ENCODE measurements at regions not wholly inside any gene's neighbourhood (a gene's known extent, or its start where the extent isn't known, plus 50 kb on each side); places are given as distances from the start of the nearest gene placed in this dataset.

GRCh38 chr10:107942826-107943225 is 778.3 kb upstream of the SORCS1 start:
- Histone ChIP-seq H3K9ac (ENCODE audit: insufficient read depth, low read length) (no peak overlapping the region), H3K4me1 (ENCODE audit: control insufficient read depth, extremely low read depth, insufficient read depth, low read length) (no peaks in the 10 kb centered on the region), H3K36me3 (ENCODE audit: control insufficient read depth, insufficient read depth, low read length) (no peaks in the 10 kb centered on the region), H3K9me3 (ENCODE audit: control insufficient read depth, insufficient read depth, low read depth, low read length) (no peaks in the 10 kb centered on the region), H2AFZ (ENCODE audit: low read length) (no peak overlapping the region), H3K27ac (ENCODE audit: insufficient read depth, low read length) (no peak overlapping the region), H3K27me3 (ENCODE audit: control insufficient read depth, insufficient read depth, low read length) (no peaks in the 10 kb centered on the region), H3K79me2 (ENCODE audit: control insufficient read depth, insufficient read depth, low read length) (no peaks in the 10 kb centered on the region), H3K4me2 (ENCODE audit: extremely low read depth, insufficient read depth, low read length) (no peak overlapping the region), H4K20me1 (ENCODE audit: control insufficient read depth, extremely low read depth, insufficient read depth, low read length) (no peaks in the 10 kb centered on the region), H3K4me3 (replicated peaks in 1 of 4; ENCODE audit: control extremely low read depth in 1 of 4, insufficient read depth in 1 of 4, low read depth in 3 of 4, low read length in 4 of 4) (no peak overlapping the region)
- TF ChIP-seq CTCF (conservative IDR thresholded peaks at IDR 0.05 in 1 of 2, IDR thresholded peaks at IDR 0.05 in 1 of 2; ENCODE audit: low read depth in 1 of 2, low read length in 2 of 2) (no peak), EZH2 (IDR thresholded peaks at IDR 0.05; ENCODE audit: low read length, missing control alignments) (no peak)
- no peak for DNase-seq (ENCODE audit: low read depth in 2 of 2)

- no peaks in the 10 kb centered on the region for H4K20me1 ChIP-seq (ENCODE audit: control insufficient read depth, extremely low read depth, insufficient read depth, low read length)
- H3K79me2 ChIP-seq (ENCODE audit: control insufficient read depth, insufficient read depth, low read length): no peaks in the 10 kb centered on the region
- TF ChIP-seq EZH2 (IDR thresholded peaks at IDR 0.05; ENCODE audit: low read length, missing control alignments) (no peak), CTCF (conservative IDR thresholded peaks at IDR 0.05 in 1 of 2, IDR thresholded peaks at IDR 0.05 in 1 of 2; ENCODE audit: low read depth in 1 of 2, low read length in 2 of 2) (no peak)
- H3K4me1 ChIP-seq (ENCODE audit: control insufficient read depth, extremely low read depth, insufficient read depth, low read length): no peaks in the 10 kb centered on the region
- H2AFZ ChIP-seq (ENCODE audit: low read length): no peak overlapping the region
- no peak overlapping the region for H3K4me2 ChIP-seq (ENCODE audit: extremely low read depth, insufficient read depth, low read length)
- H3K9me3 ChIP-seq (ENCODE audit: control insufficient read depth, insufficient read depth, low read depth, low read length): no peaks in the 10 kb centered on the region
- DNase-seq (ENCODE audit: low read depth in 2 of 2): no peak
- no peaks in the 10 kb centered on the region for H3K27me3 ChIP-seq (ENCODE audit: control insufficient read depth, insufficient read depth, low read length)
- H3K27ac ChIP-seq (ENCODE audit: insufficient read depth, low read length): no peak overlapping the region
- H3K36me3 ChIP-seq (ENCODE audit: control insufficient read depth, insufficient read depth, low read length): no peaks in the 10 kb centered on the region
- H3K4me3 ChIP-seq (replicated peaks in 1 of 4; ENCODE audit: control extremely low read depth in 1 of 4, insufficient read depth in 1 of 4, low read depth in 3 of 4, low read length in 4 of 4): no peak overlapping the region
- H3K9ac ChIP-seq (ENCODE audit: insufficient read depth, low read length): no peak overlapping the region
Observed at GRCh38 chr10:107933076-107933475, 768.6 kb upstream of the SORCS1 start.

- Histone ChIP-seq H3K4me3 (replicated peaks in 1 of 4; ENCODE audit: control extremely low read depth in 1 of 4, insufficient read depth in 1 of 4, low read depth in 3 of 4, low read length in 4 of 4) (no peak overlapping the region), H3K36me3 (ENCODE audit: control insufficient read depth, insufficient read depth, low read length) (no peaks in the 10 kb centered on the region), H3K27me3 (ENCODE audit: control insufficient read depth, insufficient read depth, low read length) (no peaks in the 10 kb centered on the region), H2AFZ (ENCODE audit: low read length) (no peak overlapping the region), H3K27ac (ENCODE audit: insufficient read depth, low read length) (no peak overlapping the region), H3K79me2 (ENCODE audit: control insufficient read depth, insufficient read depth, low read length) (no peaks in the 10 kb centered on the region), H3K9ac (ENCODE audit: insufficient read depth, low read length) (no peak overlapping the region), H3K9me3 (ENCODE audit: control insufficient read depth, insufficient read depth, low read depth, low read length) (no peaks in the 10 kb centered on the region), H4K20me1 (ENCODE audit: control insufficient read depth, extremely low read depth, insufficient read depth, low read length) (no peaks in the 10 kb centered on the region), H3K4me1 (ENCODE audit: control insufficient read depth, extremely low read depth, insufficient read depth, low read length) (no peaks in the 10 kb centered on the region), H3K4me2 (ENCODE audit: extremely low read depth, insufficient read depth, low read length) (no peak overlapping the region)
- no peak for DNase-seq (ENCODE audit: low read depth in 2 of 2)
- no peak for TF ChIP-seq CTCF (conservative IDR thresholded peaks at IDR 0.05 in 1 of 2, IDR thresholded peaks at IDR 0.05 in 1 of 2; ENCODE audit: low read depth in 1 of 2, low read length in 2 of 2)
- TF ChIP-seq EZH2 (IDR thresholded peaks at IDR 0.05; ENCODE audit: low read length, missing control alignments): no peak
Observed at GRCh38 chr10:107931808-107932207, 767.3 kb upstream of the SORCS1 start.

Data from fibroblast of lung (primary cell).